ENCODE measurements at regions not wholly inside any gene's neighbourhood (a gene's known extent, or its start where the extent isn't known, plus 50 kb on each side); places are given as distances from the start of the nearest gene placed in this dataset.
"Not testable (repeated sequence)": the region's sequence is repeated elsewhere in the genome, so short reads cannot be mapped to it uniquely, and the experiment has no call there.

DNA sequence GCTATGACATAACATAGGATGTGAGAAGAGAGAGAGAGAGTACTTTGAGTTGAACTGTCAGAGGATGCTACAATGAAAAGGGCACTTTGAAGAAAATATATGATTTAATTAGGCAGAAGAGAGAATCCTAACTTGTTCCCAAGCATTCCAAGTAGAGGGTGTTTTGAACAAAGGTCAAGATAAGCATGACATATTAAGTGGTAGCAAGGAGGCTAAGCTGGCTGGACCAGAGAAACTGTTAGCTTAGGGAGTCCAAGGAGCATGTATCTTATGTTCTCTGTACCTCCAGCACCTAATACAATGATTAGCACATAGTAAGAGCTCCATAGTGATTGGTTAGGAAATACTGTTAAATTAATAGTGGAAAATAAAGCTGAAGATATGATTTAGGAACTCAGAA lies 479.6 kb downstream of the TMEM135 start:
- DNase-seq (ENCODE audit: low spot score in 2 of 2): no peak
- H3K4me3 ChIP-seq (ENCODE audit: low read depth, poor library complexity, severe bottlenecking): no peak overlapping the region
- intact Hi-C loops (cut with DNase I; ENCODE audit: low total_unique reads): no loop called here
- TF ChIP-seq, protein P1, sequence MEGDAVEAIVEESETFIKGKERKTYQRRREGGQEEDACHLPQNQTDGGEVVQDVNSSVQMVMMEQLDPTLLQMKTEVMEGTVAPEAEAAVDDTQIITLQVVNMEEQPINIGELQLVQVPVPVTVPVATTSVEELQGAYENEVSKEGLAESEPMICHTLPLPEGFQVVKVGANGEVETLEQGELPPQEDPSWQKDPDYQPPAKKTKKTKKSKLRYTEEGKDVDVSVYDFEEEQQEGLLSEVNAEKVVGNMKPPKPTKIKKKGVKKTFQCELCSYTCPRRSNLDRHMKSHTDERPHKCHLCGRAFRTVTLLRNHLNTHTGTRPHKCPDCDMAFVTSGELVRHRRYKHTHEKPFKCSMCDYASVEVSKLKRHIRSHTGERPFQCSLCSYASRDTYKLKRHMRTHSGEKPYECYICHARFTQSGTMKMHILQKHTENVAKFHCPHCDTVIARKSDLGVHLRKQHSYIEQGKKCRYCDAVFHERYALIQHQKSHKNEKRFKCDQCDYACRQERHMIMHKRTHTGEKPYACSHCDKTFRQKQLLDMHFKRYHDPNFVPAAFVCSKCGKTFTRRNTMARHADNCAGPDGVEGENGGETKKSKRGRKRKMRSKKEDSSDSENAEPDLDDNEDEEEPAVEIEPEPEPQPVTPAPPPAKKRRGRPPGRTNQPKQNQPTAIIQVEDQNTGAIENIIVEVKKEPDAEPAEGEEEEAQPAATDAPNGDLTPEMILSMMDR (IDR thresholded peaks at IDR 0.05): no peak

DNA sequence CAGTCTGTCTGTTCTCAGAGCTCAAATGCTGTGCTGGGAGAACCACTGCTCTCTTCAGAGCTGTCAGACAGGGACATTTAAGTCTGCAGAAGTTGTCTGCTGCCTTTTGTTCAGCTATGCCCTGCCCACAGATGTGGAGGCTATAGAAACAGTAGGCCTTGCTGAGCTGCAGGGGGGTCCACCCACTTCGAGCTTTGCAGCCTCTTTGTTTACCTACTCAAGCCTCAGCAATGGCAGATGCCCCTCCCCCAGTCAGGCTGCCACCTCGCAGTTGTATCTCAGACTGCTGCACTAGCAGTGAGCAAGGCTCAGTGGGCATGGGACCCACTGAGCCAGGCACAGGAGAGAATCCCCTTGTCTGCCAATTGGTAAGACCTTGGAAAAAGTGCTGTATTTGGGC lies 470.0 kb downstream of the TMEM135 start:
- intact Hi-C loops (cut with DNase I; ENCODE audit: low total_unique reads); H3K4me3 ChIP-seq (ENCODE audit: low read depth, poor library complexity, severe bottlenecking); DNase-seq (ENCODE audit: low spot score in 2 of 2): not testable (repeated sequence)
- 38 to 42% methylated on average over 2 of the region's 2 CpGs for WGBS, 2 donors

DNA sequence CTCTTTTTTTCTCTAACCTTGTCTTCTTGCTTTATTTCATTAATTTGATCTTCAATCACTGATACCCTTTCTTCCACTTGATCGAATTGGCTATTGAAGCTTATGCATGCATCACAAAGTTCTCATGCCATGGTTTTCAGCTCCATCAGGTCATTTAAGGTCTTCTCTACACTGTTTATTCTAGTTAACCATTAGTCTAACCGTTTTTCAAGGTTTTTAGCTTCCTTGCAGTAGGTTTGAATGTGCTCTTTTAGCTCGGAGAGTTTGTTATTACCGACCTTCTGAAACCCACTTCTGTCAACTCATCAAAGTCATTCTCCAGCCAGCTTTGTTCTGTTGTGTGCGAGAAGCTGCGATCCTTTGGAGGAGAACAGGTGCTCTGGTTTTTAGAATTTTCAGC lies 469.2 kb downstream of the TMEM135 start:
- H3K4me3 ChIP-seq (ENCODE audit: low read depth, poor library complexity, severe bottlenecking); intact Hi-C loops (cut with DNase I; ENCODE audit: low total_unique reads); DNase-seq (ENCODE audit: low spot score in 2 of 2): not testable (repeated sequence)
- WGBS, 2 donors: 74 to 87% methylated on average over 6 of the region's 6 CpGs

DNA sequence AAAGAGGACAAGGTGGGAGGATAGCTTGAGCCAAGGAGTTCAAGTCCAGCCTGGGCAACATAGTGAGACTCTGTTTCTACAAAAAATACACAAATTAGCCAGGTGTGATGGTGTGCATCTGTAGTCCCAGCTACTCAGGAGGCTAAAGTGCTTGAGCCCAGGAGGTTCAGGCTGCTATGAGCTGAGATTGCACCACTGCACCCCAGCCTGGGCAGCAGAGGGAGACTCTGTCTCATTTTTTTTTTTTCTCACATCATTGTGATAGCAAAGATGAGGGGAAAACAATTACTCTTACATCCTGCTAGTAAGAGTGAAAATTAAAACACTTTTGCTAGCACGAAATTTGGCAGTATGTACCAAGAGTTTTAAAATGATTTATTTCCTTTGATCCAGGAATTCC lies 463.7 kb downstream of the TMEM135 start:
- intact Hi-C loops (cut with DNase I; ENCODE audit: low total_unique reads): no loop called here
- WGBS, 2 donors: 21 to 27% methylated on average over 1 of the region's 1 CpG
- no peak for TF ChIP-seq POLR2A (IDR thresholded peaks at IDR 0.05)
- TF ChIP-seq, protein P1 (IDR thresholded peaks at IDR 0.05): no peak
- no peak overlapping the region for H3K4me3 ChIP-seq (ENCODE audit: low read depth, poor library complexity, severe bottlenecking)
- no peak for DNase-seq (ENCODE audit: low spot score in 2 of 2)

DNA sequence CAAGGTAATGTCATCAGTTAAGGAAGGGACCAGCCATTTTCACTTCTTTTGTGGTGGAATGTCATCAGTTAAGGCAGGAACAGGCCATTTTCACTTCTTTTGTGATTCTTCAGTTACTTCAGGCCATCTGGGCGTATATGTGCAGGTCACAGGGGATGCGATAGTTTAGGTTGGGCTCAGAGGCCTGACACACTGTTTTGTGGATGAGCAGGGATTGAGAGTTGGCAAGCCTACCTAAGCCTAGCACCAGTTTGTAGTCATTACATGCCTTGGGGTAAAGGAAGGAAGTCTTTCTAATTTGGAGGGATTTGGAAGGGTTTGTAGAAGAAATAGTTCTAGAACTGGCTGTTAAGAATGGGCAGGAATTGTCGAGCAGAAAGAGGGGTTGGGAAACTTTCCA lies 457.2 kb downstream of the TMEM135 start:
- WGBS, 2 donors: 76 to 83% methylated on average over 3 of the region's 3 CpGs
- DNase-seq (ENCODE audit: low spot score in 2 of 2); H3K4me3 ChIP-seq (ENCODE audit: low read depth, poor library complexity, severe bottlenecking); intact Hi-C loops (cut with DNase I; ENCODE audit: low total_unique reads): not testable (repeated sequence)

DNA sequence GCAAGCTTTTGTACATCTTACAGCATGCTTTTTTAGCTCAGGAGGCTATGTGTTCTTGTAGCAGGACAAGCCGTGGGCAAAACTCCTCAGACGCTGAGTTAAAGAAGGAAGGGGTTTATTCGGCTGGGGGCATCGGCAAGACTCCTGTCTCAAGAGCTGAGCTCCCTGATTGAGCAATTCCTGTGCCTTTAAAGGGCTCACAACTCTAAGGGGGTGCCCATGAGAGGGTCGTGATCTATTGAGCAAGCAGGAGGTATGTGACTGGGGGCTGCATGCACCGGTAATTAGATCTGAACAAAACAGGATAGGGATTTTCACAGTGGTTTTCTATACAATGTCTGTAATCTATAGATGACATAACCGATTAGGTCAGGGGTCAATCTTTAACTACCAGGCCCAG lies 456.3 kb downstream of the TMEM135 start:
- H3K4me3 ChIP-seq (ENCODE audit: low read depth, poor library complexity, severe bottlenecking); intact Hi-C loops (cut with DNase I; ENCODE audit: low total_unique reads); DNase-seq (ENCODE audit: low spot score in 2 of 2): not testable (repeated sequence)
- 76 to 82% methylated on average over 7 of the region's 7 CpGs for WGBS, 2 donors

DNA sequence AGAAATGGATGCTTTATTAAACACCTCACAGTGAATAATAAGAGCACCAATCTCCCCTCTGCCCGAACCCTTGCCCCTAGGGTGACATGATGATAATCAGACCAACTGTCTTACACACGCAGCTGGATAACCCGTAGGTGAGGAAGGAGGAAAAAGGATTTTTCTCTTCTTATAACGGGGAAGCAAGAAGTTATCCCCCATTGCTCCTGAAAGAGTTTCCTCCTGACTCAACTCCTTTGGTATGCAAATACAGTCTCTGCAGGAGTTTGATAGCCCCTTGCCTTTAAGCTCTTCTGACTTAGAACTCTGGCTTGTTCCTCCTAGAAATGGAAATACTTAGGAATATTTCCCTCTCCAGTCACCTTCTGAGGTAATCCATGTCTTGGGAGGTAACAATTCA lies 455.8 kb downstream of the TMEM135 start:
- DNase-seq (ENCODE audit: low spot score in 2 of 2): no peak
- no peak overlapping the region for H3K4me3 ChIP-seq (ENCODE audit: low read depth, poor library complexity, severe bottlenecking)
- 64 to 78% methylated on average over 4 of the region's 4 CpGs for WGBS, 2 donors
- intact Hi-C loops (cut with DNase I; ENCODE audit: low total_unique reads): no loop called here
- no peak for TF ChIP-seq POLR2A (IDR thresholded peaks at IDR 0.05)
- TF ChIP-seq, protein P1 (IDR thresholded peaks at IDR 0.05): no peak

DNA sequence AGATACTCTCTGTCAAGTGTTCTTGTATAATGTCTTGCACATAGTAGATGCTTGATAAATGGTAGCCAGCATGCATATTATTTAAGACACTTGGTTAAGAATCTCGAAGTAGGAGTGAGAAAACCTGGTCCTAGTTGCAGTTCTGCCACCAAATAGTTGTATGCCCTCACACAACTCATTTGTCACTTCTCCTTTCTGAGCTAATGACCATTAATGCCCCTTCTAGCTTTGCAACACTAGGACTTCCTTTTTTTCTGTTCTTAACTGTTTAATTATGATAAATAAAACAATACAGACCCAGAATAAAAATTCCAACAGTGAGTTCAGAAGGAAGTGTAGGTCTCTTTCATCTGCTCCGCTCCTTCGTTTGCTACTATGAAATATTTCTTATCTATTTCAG lies 453.6 kb downstream of the TMEM135 start:
- intact Hi-C loops (cut with DNase I; ENCODE audit: low total_unique reads): no loop called here
- 77 to 79% methylated on average over 3 of the region's 3 CpGs for WGBS, 2 donors
- DNase-seq (ENCODE audit: low spot score in 2 of 2): no peak
- TF ChIP-seq, protein P1 (IDR thresholded peaks at IDR 0.05): no peak
- TF ChIP-seq POLR2A (IDR thresholded peaks at IDR 0.05): no peak
- no peak overlapping the region for H3K4me3 ChIP-seq (ENCODE audit: low read depth, poor library complexity, severe bottlenecking)

Data from lower leg skin (tissue), 4 donors.